IMR-90 (cell line): ENCODE measurements at regions not wholly inside any gene's neighbourhood (a gene's known extent, or its start where the extent isn't known, plus 50 kb on each side); places are given as distances from the start of the nearest gene placed in this dataset.

ENCODE experiments used
- ATAC-seq: fragments of 200-7000 bp; cut with Tn5 transposase; 2 replicates; pipeline ENCODE4 v1.9.1; 2020; ENCODE audit warnings: low read depth, mild to moderate bottlenecking, moderate library complexity
- BruUV-seq: library from RNA; stranded (reverse); fragments of 400-500 nt; replicated peaks from 2 replicates; lab custom pipeline; 2021; lab: Mats Ljungman, UMichigan
- CTCF ChIA-PET: fragments of 300-600 bp; formaldehyde crosslinking; extraction: SDS; loops from one replicate; lab custom pipeline; 2021; ENCODE audit warnings: antibody characterized with exemption; lab: Yijun Ruan, JAX
- POLR2A ChIA-PET: fragments of 300-600 bp; sonication (Branson Sonifier 250); formaldehyde crosslinking; loops from one replicate; lab custom pipeline; 2022; ENCODE audit warnings: antibody characterized with exemption; ENCODE audit not compliant: unreplicated experiment; lab: Charles Lee
- DNase-seq: peaks from one replicate; pipeline ENCODE4 v3.0.0; 2013
- H2AFZ ChIP-seq: replicated peaks from 2 replicates; pipeline ENCODE3; 2013; ENCODE audit warnings: low read length, mild to moderate bottlenecking; ENCODE audit not compliant: poor library complexity
- H2AK5ac ChIP-seq: 2 replicates; pipeline ENCODE4 v1.6.1; 2013; ENCODE audit warnings: low read depth, low read length, inconsistent platforms
- H2AK9ac ChIP-seq: replicated peaks from 2 replicates; pipeline ENCODE3; 2013; ENCODE audit warnings: mild to moderate bottlenecking, low read depth, low read length, moderate library complexity; ENCODE audit not compliant: poor library complexity
- H2BK120ac ChIP-seq: 2 replicates; pipeline ENCODE4 v1.6.1; 2013; ENCODE audit warnings: low read depth, low read length, inconsistent platforms
- H2BK15ac ChIP-seq: 3 replicates; pipeline ENCODE4 v1.6.1; 2013; ENCODE audit warnings: low read depth, low read length, inconsistent platforms
- H2BK20ac ChIP-seq: 2 replicates; pipeline ENCODE4 v1.6.1; 2013; ENCODE audit warnings: low read depth, mild to moderate bottlenecking, inconsistent platforms, low read length, moderate library complexity
- H2BK5ac ChIP-seq: 2 replicates; pipeline ENCODE4 v1.6.1; 2013; ENCODE audit warnings: mild to moderate bottlenecking, low read depth, low read length, inconsistent platforms; ENCODE audit not compliant: poor library complexity, severe bottlenecking
- H3K14ac ChIP-seq: replicated peaks from 2 replicates; pipeline ENCODE4 v1.6.1; 2013; ENCODE audit warnings: low read depth, low read length, inconsistent platforms
- H3K18ac ChIP-seq: 2 replicates; pipeline ENCODE4 v1.6.1; 2013; ENCODE audit warnings: low read depth, low read length, control low read depth
- H3K23ac ChIP-seq: 2 replicates; pipeline ENCODE4 v1.6.1; 2013; ENCODE audit warnings: low read depth, low read length, inconsistent platforms
- H3K27ac ChIP-seq: 2 replicates; pipeline ENCODE4 v1.5.1; 2013; ENCODE audit warnings: mild to moderate bottlenecking, control low read depth, low read length; ENCODE audit not compliant: insufficient read depth
- H3K27me3 ChIP-seq: 2 replicates; pipeline ENCODE4 v1.6.1; 2013; ENCODE audit warnings: low read length; ENCODE audit not compliant: control insufficient read depth, insufficient read depth
- H3K36me3 ChIP-seq: 2 replicates; pipeline ENCODE4 v1.6.1; 2013; ENCODE audit warnings: low read length, mixed read lengths; ENCODE audit not compliant: control insufficient read depth, insufficient read depth
- H3K4ac ChIP-seq: 2 replicates; pipeline ENCODE4 v1.6.1; 2013; ENCODE audit warnings: low read depth, low read length, inconsistent platforms
- H3K4me1 ChIP-seq: 2 replicates; pipeline ENCODE4 v1.6.1; 2013; ENCODE audit warnings: low read length, mixed read lengths; ENCODE audit not compliant: control insufficient read depth, insufficient read depth
- H3K4me2 ChIP-seq: 2 replicates; pipeline ENCODE4 v1.6.1; 2013; ENCODE audit warnings: low read depth, mild to moderate bottlenecking, control low read depth, low read length, moderate library complexity
- H3K4me3 ChIP-seq: 2 replicates; pipeline ENCODE4 v1.5.1; 2013; ENCODE audit warnings: low read depth, mild to moderate bottlenecking, control low read depth, low read length, moderate library complexity; ENCODE audit not compliant: insufficient read depth
- H3K56ac ChIP-seq: 2 replicates; pipeline ENCODE4 v1.6.1; 2013; ENCODE audit warnings: low read length, inconsistent platforms; ENCODE audit not compliant: insufficient read depth; ENCODE audit errors: extremely low read depth
- H3K79me1 ChIP-seq, 2 experiments: 2 replicates each; pipeline ENCODE4 v1.6.1; 2013; ENCODE audit warnings: low read length in 2 of 2, inconsistent platforms in 1 of 2, low read depth in 1 of 2
- H3K9ac ChIP-seq: 2 replicates; pipeline ENCODE4 v1.6.1; 2013; ENCODE audit warnings: low read depth, low read length, control low read depth
- H3K9me1 ChIP-seq: 2 replicates; pipeline ENCODE4 v1.6.1; 2013; ENCODE audit warnings: low read length, inconsistent platforms; ENCODE audit not compliant: insufficient read depth
- H3K9me3 ChIP-seq: 2 replicates; pipeline ENCODE4 v1.6.1; 2013; ENCODE audit warnings: low read length; ENCODE audit not compliant: control insufficient read depth, insufficient read depth
- H4K20me1 ChIP-seq: 2 replicates; pipeline ENCODE4 v1.6.1; 2013; ENCODE audit warnings: low read length, inconsistent platforms; ENCODE audit not compliant: insufficient read depth
- H4K5ac ChIP-seq: 2 replicates; pipeline ENCODE4 v1.6.1; 2013; ENCODE audit warnings: mild to moderate bottlenecking, low read depth, low read length, control low read depth
- H4K8ac ChIP-seq, 2 experiments: 2 replicates each; pipeline ENCODE4 v1.6.1; 2013; ENCODE audit warnings: low read depth in 2 of 2, low read length in 2 of 2, control low read depth in 1 of 2, inconsistent platforms in 1 of 2
- H4K91ac ChIP-seq: 2 replicates; pipeline ENCODE4 v1.6.1; 2013; ENCODE audit warnings: low read depth, low read length, inconsistent platforms; ENCODE audit not compliant: insufficient read depth
- BHLHE40 ChIP-seq: fragments of 150-350 bp; IDR thresholded peaks from 2 replicates; pipeline ENCODE4 v1.6.1; 2016; ENCODE audit warnings: mild to moderate bottlenecking, low read depth, low read length
- CEBPB ChIP-seq: IDR thresholded peaks from 2 replicates; pipeline ENCODE4 v1.6.1; 2012; ENCODE audit warnings: low read depth, low read length, improper control_type of control experiment
- CHD1 ChIP-seq: IDR thresholded peaks from 2 replicates; pipeline ENCODE4 v1.6.1; 2012; ENCODE audit warnings: low read depth, low read length, improper control_type of control experiment
- CTCF ChIP-seq: conservative IDR thresholded peaks from 2 replicates; pipeline ENCODE4 v1.5.1; 2012; ENCODE audit warnings: mild to moderate bottlenecking, low read depth, low read length, improper control_type of control experiment
- ELK1 ChIP-seq: fragments of 150-350 bp; IDR thresholded peaks from 2 replicates; pipeline ENCODE4 v1.6.1; 2016; ENCODE audit warnings: low read depth, mild to moderate bottlenecking, low read length, moderate library complexity, borderline replicate concordance
- FOS ChIP-seq: fragments of 150-350 bp; IDR thresholded peaks from 2 replicates; pipeline ENCODE4 v1.6.1; 2016; ENCODE audit warnings: low read depth, low read length
- MAFK ChIP-seq: IDR thresholded peaks from 2 replicates; pipeline ENCODE4 v1.6.1; 2012; ENCODE audit warnings: low read depth, low read length, improper control_type of control experiment
- MAZ ChIP-seq: IDR thresholded peaks from 2 replicates; pipeline ENCODE4 v1.6.1; 2012; ENCODE audit warnings: low read depth, mild to moderate bottlenecking, low read length, improper control_type of control experiment, moderate library complexity, borderline replicate concordance
- MXI1 ChIP-seq: IDR thresholded peaks from 2 replicates; pipeline ENCODE4 v1.6.1; 2012; ENCODE audit warnings: low read depth, mild to moderate bottlenecking, low read length, moderate library complexity, borderline replicate concordance
- NFE2L2 ChIP-seq: fragments of 150-350 bp; IDR thresholded peaks from 2 replicates; pipeline ENCODE4 v1.6.1; 2016; ENCODE audit warnings: low read depth, mild to moderate bottlenecking, low read length
- POLR2A ChIP-seq: IDR thresholded peaks from 2 replicates; pipeline ENCODE4 v1.6.1; 2012; ENCODE audit warnings: mild to moderate bottlenecking, low read depth, low read length
- RAD21 ChIP-seq: IDR thresholded peaks from 2 replicates; pipeline ENCODE4 v1.6.1; 2012; ENCODE audit warnings: low read length, improper control_type of control experiment
- RCOR1 ChIP-seq: IDR thresholded peaks from 2 replicates; pipeline ENCODE4 v1.6.1; 2012; ENCODE audit warnings: mild to moderate bottlenecking, low read length, improper control_type of control experiment; ENCODE audit not compliant: insufficient replicate concordance
- RFX5 ChIP-seq: IDR thresholded peaks from 2 replicates; pipeline ENCODE4 v1.8.0; 2012; ENCODE audit warnings: low read depth, mild to moderate bottlenecking, low read length, moderate library complexity
- SMC3 ChIP-seq: fragments of 150-350 bp; IDR thresholded peaks from 2 replicates; pipeline ENCODE4 v1.6.1; 2016; ENCODE audit warnings: low read depth, mild to moderate bottlenecking, antibody characterized with exemption, low read length, moderate library complexity
- USF2 ChIP-seq: fragments of 150-350 bp; IDR thresholded peaks from 2 replicates; pipeline ENCODE4 v1.6.1; 2017; ENCODE audit warnings: mild to moderate bottlenecking, antibody characterized with exemption, low read length, low read depth
- WGBS, 2 experiments: methylation state at CpG; one replicate each; pipeline versions ENCODE4 v1.1.5 to v1.1.7; 2013; ENCODE audit warnings: missing lambda C conversion rate in 2 of 2; ENCODE audit not compliant: insufficient read length in 1 of 2; ENCODE audit errors: extremely low coverage in 2 of 2; 5-methylcytosine and 5-hydroxymethylcytosine counted together
- dilution Hi-C: fragments of 300-500 bp; cut with HindIII; formaldehyde crosslinking; loops from one replicate; pipeline ENCODE4 v1.14.3; 2018; ENCODE audit warnings: low sequenced_read_pairs; ENCODE audit not compliant: unreplicated experiment
- in situ Hi-C: fragments of 300-500 bp; cut with MboI; formaldehyde crosslinking; loops from 3 replicates; pipeline ENCODE4 v1.14.3; 2019; ENCODE audit warnings: low sequenced_read_pairs, inconsistent platforms, mixed read lengths
- intact Hi-C: fragments of 100-400 bp; cut with micrococcal nuclease; formaldehyde crosslinking; loops from 2 replicates; pipeline ENCODE4 v1.10.0; 2022

GRCh38 chrX:43277879-43278278 is 378.2 kb upstream of the MAOA start:
- H3K4me1 ChIP-seq = no peaks in the 10 kb centered on the region
- no peak overlapping the region for H2AFZ ChIP-seq
- no peak overlapping the region for H3K14ac ChIP-seq
- no peak overlapping the region for H2AK5ac ChIP-seq
- H4K5ac ChIP-seq = no peak overlapping the region
- H3K36me3 ChIP-seq = no peaks in the 10 kb centered on the region
- TF ChIP-seq RAD21 (no peak), MXI1 (no peak), USF2 (no peak), RCOR1 (no peak), CEBPB (no peak), SMC3 (no peak), POLR2A (no peak), BHLHE40 (no peak), NFE2L2 (no peak), CHD1 (no peak), RFX5 (no peak), ELK1 (no peak), MAZ (no peak), CTCF (no peak), MAFK (no peak), FOS (no peak)
- no peak overlapping the region for H3K4ac ChIP-seq
- dilution Hi-C loops (no loop called here), in situ Hi-C loops (no loop called here), intact Hi-C loops (no loop called here)
- BruUV-seq = no TSS peak
- H4K20me1 ChIP-seq = no peaks in the 10 kb centered on the region
- no peak overlapping the region for H3K27ac ChIP-seq
- no peak overlapping the region for H2BK15ac ChIP-seq
- no peaks in the 10 kb centered on the region for H3K79me1 ChIP-seq
- H3K56ac ChIP-seq = no peak overlapping the region
- DNase-seq = no peak
- no peak overlapping the region for H3K4me2 ChIP-seq
- H3K9me1 ChIP-seq = no peaks in the 10 kb centered on the region
- H3K4me3 ChIP-seq = no peak overlapping the region
- H3K23ac ChIP-seq = no peak overlapping the region
- no peak overlapping the region for H4K91ac ChIP-seq
- CTCF ChIA-PET = no interaction called here
- H2BK120ac ChIP-seq = no peak overlapping the region
- no peak overlapping the region for H2BK5ac ChIP-seq
- H2BK20ac ChIP-seq = no peak overlapping the region
- WGBS, 2 experiments = 83% methylated on average over 3 of the region's 8 CpGs; no CpG with 5 or more reads in 1 of the 2 experiments
- no peaks in the 10 kb centered on the region for H3K27me3 ChIP-seq
- H3K18ac ChIP-seq = no peak overlapping the region
- no peak for ATAC-seq
- POLR2A ChIA-PET = no interaction called here
- H4K8ac ChIP-seq = no peak overlapping the region
- H3K9ac ChIP-seq = no peak overlapping the region
- H2AK9ac ChIP-seq = no peak overlapping the region
- peaks cover 12% of the 10 kb centered on the region; the same call in 1 of the 2 replicates for H3K9me3 ChIP-seq
